HCT116 (cell line): ENCODE measurements at regions not wholly inside any gene's neighbourhood (a gene's known extent, or its start where the extent isn't known, plus 50 kb on each side); places are given as distances from the start of the nearest gene placed in this dataset.

Experiments
- ATAC-seq: fragments of 200-7000 bp; cut with Tn5 transposase; 2 replicates; pipeline ENCODE4 v1.9.1; 2020; ENCODE audit warnings: mild to moderate bottlenecking, moderate library complexity
- BruUV-seq: library from RNA; stranded (reverse); fragments of 400-500 nt; replicated peaks from 2 replicates; lab custom pipeline; 2021; lab: Mats Ljungman, UMichigan
- CTCF ChIA-PET: fragments of 300-600 bp; sonication (Branson Sonifier 250); formaldehyde crosslinking; loops from one replicate; lab custom pipeline; 2021; ENCODE audit warnings: antibody characterized with exemption; lab: Charles Lee
- POLR2A ChIA-PET: fragments of 300-600, 350-600 bp; sonication (Branson Sonifier 250); formaldehyde crosslinking; loops from one replicate; lab custom pipeline; 2021; ENCODE audit warnings: antibody characterized with exemption; lab: Charles Lee
- RAD21 ChIA-PET, 2 experiments: fragments of 300-600 bp; sonication (Branson Sonifier 250); formaldehyde crosslinking; loops; one replicate each; lab custom pipeline; 2023; ENCODE audit warnings: low total read pairs in 2 of 2; ENCODE audit not compliant: uncharacterized antibody in 2 of 2, unreplicated experiment in 2 of 2, low non-redundant PET in 1 of 2; lab: Charles Lee
- DNase-seq: peaks from one replicate; pipeline ENCODE4 v3.0.0-alpha.2; 2010; ENCODE audit warnings: low read depth, low spot score
- H2AFZ ChIP-seq: fragments of 200-600 bp; shearing (Covaris generic), sonication (generic); 2 replicates; pipeline ENCODE4 v1.6.1; 2017; ENCODE audit warnings: low read depth, mixed run types, mixed read lengths, antibody characterized with exemption, low read length; ENCODE audit not compliant: poor library complexity, severe bottlenecking
- H3K27ac ChIP-seq: 2 replicates; pipeline ENCODE4 v1.5.1; 2012; ENCODE audit warnings: low read depth, low read length
- H3K27me3 ChIP-seq: fragments of 200-600 bp; sonication (generic); 2 replicates; pipeline ENCODE4 v1.6.1; 2016; ENCODE audit warnings: mixed run types, low read length, mixed read lengths; ENCODE audit not compliant: insufficient read depth
- H3K36me3 ChIP-seq, 2 experiments: fragments of 200-500 bp in 1 of 2; fragments of 200-600 bp in 1 of 2; sonication (Bioruptor generic) in 1 of 2; sonication (generic) in 1 of 2; 2 replicates each; pipeline versions ENCODE4 v1.5.1 to v1.6.1; 2014 to 2016; ENCODE audit warnings: low read length in 2 of 2, inconsistent platforms in 1 of 2, mixed read lengths in 1 of 2, mixed run types in 1 of 2; ENCODE audit not compliant: insufficient read depth in 2 of 2, control insufficient read depth in 1 of 2
- H3K4me1 ChIP-seq, 2 experiments: fragments of 200-600 bp in 1 of 2; sonication (generic) in 1 of 2; 2 replicates each; pipeline versions ENCODE4 v1.5.1 to v1.6.1; 2012 to 2017; ENCODE audit warnings: low read length in 2 of 2, inconsistent platforms in 1 of 2, mild to moderate bottlenecking in 1 of 2, mixed read lengths in 1 of 2, mixed run types in 1 of 2, moderate library complexity in 1 of 2; ENCODE audit not compliant: insufficient read depth in 2 of 2, control insufficient read depth in 1 of 2
- H3K4me2 ChIP-seq: fragments of 200-600 bp; sonication (generic); 2 replicates; pipeline ENCODE4 v1.6.1; 2017; ENCODE audit warnings: mixed run types, low read length, mixed read lengths
- H3K4me3 ChIP-seq, 2 experiments: fragments of 200-600 bp in 1 of 2; sonication (generic) in 1 of 2; replicated peaks in 1 of 2; 2 replicates each; pipeline ENCODE4 v1.5.1; 2011 to 2016; ENCODE audit warnings: low read length in 2 of 2, control low read depth in 1 of 2, low read depth in 1 of 2, mild to moderate bottlenecking in 1 of 2, mixed read lengths in 1 of 2, mixed run types in 1 of 2
- H3K79me2 ChIP-seq: fragments of 200-600 bp; sonication (generic); 2 replicates; pipeline ENCODE4 v1.6.1; 2017; ENCODE audit warnings: mild to moderate bottlenecking, mixed run types, low read length, moderate library complexity, mixed read lengths; ENCODE audit not compliant: insufficient read depth
- H3K9ac ChIP-seq: fragments of 200-600 bp; sonication (generic); 2 replicates; pipeline ENCODE4 v1.6.1; 2016; ENCODE audit warnings: low read length, mixed read lengths
- H3K9me2 ChIP-seq: fragments of 200-600 bp; sonication (generic), shearing (Covaris generic); 2 replicates; pipeline ENCODE4 v1.6.1; 2017; ENCODE audit warnings: mixed run types, mild to moderate bottlenecking, moderate library complexity; ENCODE audit not compliant: insufficient read depth
- H3K9me3 ChIP-seq, 2 experiments: fragments of 200-500 bp in 1 of 2; fragments of 200-600 bp in 1 of 2; sonication (Bioruptor generic) in 1 of 2; sonication (generic) in 1 of 2; 2 replicates each; pipeline ENCODE4 v1.6.1; 2014 to 2017; ENCODE audit warnings: low read length in 2 of 2, mixed read lengths in 2 of 2, inconsistent platforms in 1 of 2, low read depth in 1 of 2, mild to moderate bottlenecking in 1 of 2, mixed run types in 1 of 2, moderate library complexity in 1 of 2; ENCODE audit not compliant: control insufficient read depth in 1 of 2, insufficient read depth in 1 of 2
- H4K20me1 ChIP-seq: fragments of 200-600 bp; sonication (generic), shearing (Covaris generic); 2 replicates; pipeline ENCODE4 v1.6.1; 2017; ENCODE audit warnings: mixed run types, mild to moderate bottlenecking, moderate library complexity; ENCODE audit not compliant: insufficient read depth
- CEBPB ChIP-seq: IDR thresholded peaks from 2 replicates; pipeline ENCODE4 v1.6.1; 2012; ENCODE audit warnings: low read depth
- EGR1 ChIP-seq: IDR thresholded peaks from 2 replicates; pipeline ENCODE4 v1.6.1; 2012; ENCODE audit warnings: low read depth
- ELF1 ChIP-seq: IDR thresholded peaks from 2 replicates; pipeline ENCODE4 v1.6.1; 2012; ENCODE audit warnings: low read depth, borderline replicate concordance
- EZH2 ChIP-seq: fragments of 200-600 bp; sonication (generic); IDR thresholded peaks from 2 replicates; pipeline ENCODE4 v1.6.1; 2017; ENCODE audit warnings: antibody characterized with exemption, mixed run types
- JUND ChIP-seq: IDR thresholded peaks from 2 replicates; pipeline ENCODE4 v1.6.1; 2012
- MAX ChIP-seq: IDR thresholded peaks from 2 replicates; pipeline ENCODE4 v1.6.1; 2012
- POLR2A ChIP-seq: IDR thresholded peaks from 2 replicates; pipeline ENCODE4 v1.7.0; 2011; ENCODE audit warnings: borderline replicate concordance; ENCODE audit not compliant: insufficient read depth, insufficient read length; ENCODE audit errors: extremely low read depth
- RAD21 ChIP-seq: IDR thresholded peaks from 2 replicates; pipeline ENCODE4 v1.6.1; 2012; ENCODE audit warnings: low read depth, mild to moderate bottlenecking
- REST ChIP-seq: IDR thresholded peaks from 2 replicates; pipeline ENCODE4 v1.6.1; 2012; ENCODE audit warnings: low read depth
- SRF ChIP-seq: IDR thresholded peaks from 2 replicates; pipeline ENCODE4 v1.6.1; 2012; ENCODE audit warnings: low read depth
- ZNF274 ChIP-seq: fragments of 200-500 bp; sonication (Bioruptor generic); IDR thresholded peaks from 2 replicates; pipeline ENCODE4 v1.6.1; 2014; ENCODE audit warnings: mild to moderate bottlenecking, low read depth, low read length, inconsistent platforms
- intact Hi-C: fragments of 100-400 bp; cut with micrococcal nuclease; formaldehyde crosslinking; loops from 2 replicates; pipeline ENCODE4 v1.10.0; 2022

- DNase-seq = no peak
- H3K36me3 ChIP-seq = no peaks in the 10 kb centered on the region
- peaks cover 83% of the 10 kb centered on the region for H3K27me3 ChIP-seq
- no peak overlapping the region for H3K4me3 ChIP-seq
- no peak for TF ChIP-seq ZNF274
- no peak for TF ChIP-seq CEBPB
- no peak for TF ChIP-seq JUND
- no peak for TF ChIP-seq EGR1
- no peak for TF ChIP-seq REST
- no peak for TF ChIP-seq POLR2A
- no peak for TF ChIP-seq EZH2
- no peak for TF ChIP-seq RAD21
- no peak for TF ChIP-seq MAX
- no peak for TF ChIP-seq SRF
- no peak for TF ChIP-seq ELF1
- no peaks in the 10 kb centered on the region for H3K4me1 ChIP-seq
- ATAC-seq = no peak
- no peak overlapping the region for H3K27ac ChIP-seq
- H3K79me2 ChIP-seq = no peaks in the 10 kb centered on the region
- no peak overlapping the region for H3K4me2 ChIP-seq
- ChIA-PET POLR2A (no interaction called here), CTCF (no interaction called here), RAD21 (no interaction called here)
- no peak overlapping the region for H2AFZ ChIP-seq
- no peaks in the 10 kb centered on the region for H4K20me1 ChIP-seq
- no TSS peak for BruUV-seq
- H3K9me2 ChIP-seq = no peaks in the 10 kb centered on the region
- intact Hi-C loops = no loop called here
- H3K9me3 ChIP-seq = no peaks in the 10 kb centered on the region
- no peak overlapping the region for H3K9ac ChIP-seq
Observed at GRCh38 chr5:133686566-133686965, 74.2 kb upstream of the FSTL4 start.
